ENCODE measurements at regions not wholly inside any gene's neighbourhood (a gene's known extent, or its start where the extent isn't known, plus 50 kb on each side); places are given as distances from the start of the nearest gene placed in this dataset.
A peak's percentile ranks its signal among the peaks of the same experiment; 100 is the strongest.

GRCh38 chr2:39994151-39994550 is 215.1 kb upstream of the THUMPD2 start:
- TF ChIP-seq CTCF (conservative IDR thresholded peaks at IDR 0.05; ENCODE audit: low read depth, low read length) (no peak), RFX5 (IDR thresholded peaks at IDR 0.05; ENCODE audit: low read depth, low read length) (no peak), ELK1 (IDR thresholded peaks at IDR 0.05; ENCODE audit: borderline replicate concordance, low read depth, low read length) (no peak), MXI1 (IDR thresholded peaks at IDR 0.05; ENCODE audit: borderline replicate concordance, low read depth, low read length) (no peak), RAD21 (IDR thresholded peaks at IDR 0.05; ENCODE audit: low read length) (no peak), POLR2A (IDR thresholded peaks at IDR 0.05; ENCODE audit: low read depth, low read length) (no peak), BHLHE40 (IDR thresholded peaks at IDR 0.05; ENCODE audit: low read depth, low read length) (0 out of 2 replicates have a peak, but pooled peaks have one; percentile 31), FOS (IDR thresholded peaks at IDR 0.05; ENCODE audit: low read depth, low read length) (peak; percentile 48)
